DND-41 (cell line): ENCODE measurements at regions not wholly inside any gene's neighbourhood (a gene's known extent, or its start where the extent isn't known, plus 50 kb on each side); places are given as distances from the start of the nearest gene placed in this dataset.

Source experiments
- ATAC-seq: fragments of 200-7000 bp; cut with Tn5 transposase; 3 replicates; pipeline ENCODE4 v1.9.1; 2021; ENCODE audit warnings: low read depth; ENCODE audit not compliant: insufficient read depth
- DNase-seq: peaks from one replicate; pipeline ENCODE4 v3.0.0-alpha.2; 2020
- H2AFZ ChIP-seq: 2 replicates; pipeline ENCODE4 v1.6.0; 2012; ENCODE audit warnings: low read depth, low read length
- H3K27ac ChIP-seq: 2 replicates; pipeline ENCODE4 v1.5.1; 2012; ENCODE audit warnings: low read length, inconsistent platforms
- H3K27me3 ChIP-seq: fragments of 200-600 bp; sonication (generic); 2 replicates; pipeline ENCODE4 v1.6.0; 2012; ENCODE audit warnings: low read length, mild to moderate bottlenecking, inconsistent platforms; ENCODE audit not compliant: insufficient read depth, poor library complexity
- H3K36me3 ChIP-seq: 2 replicates; pipeline ENCODE4 v1.5.1; 2012; ENCODE audit warnings: low read length, inconsistent platforms; ENCODE audit not compliant: insufficient read depth
- H3K4me1 ChIP-seq: 2 replicates; pipeline ENCODE4 v1.5.1; 2012; ENCODE audit warnings: mild to moderate bottlenecking, low read length; ENCODE audit not compliant: insufficient read depth
- H3K4me2 ChIP-seq: 2 replicates; pipeline ENCODE4 v1.6.0; 2012; ENCODE audit warnings: mild to moderate bottlenecking, moderate library complexity, low read length, inconsistent platforms; ENCODE audit not compliant: insufficient read depth
- H3K4me3 ChIP-seq, 2 experiments: fragments of 200-600 bp in 1 of 2; shearing (Covaris generic) in 1 of 2; 2 replicates each; pipeline ENCODE4 v1.5.1; 2012 to 2016; ENCODE audit warnings: inconsistent platforms in 2 of 2, low read length in 2 of 2, mild to moderate bottlenecking in 2 of 2, low read depth in 1 of 2, moderate library complexity in 1 of 2
- H3K79me2 ChIP-seq: 2 replicates; pipeline ENCODE4 v1.6.0; 2012; ENCODE audit warnings: low read length, inconsistent platforms; ENCODE audit not compliant: insufficient read depth
- H3K9ac ChIP-seq: 2 replicates; pipeline ENCODE4 v1.6.0; 2012; ENCODE audit warnings: low read depth, mild to moderate bottlenecking, inconsistent platforms, low read length, moderate library complexity
- H3K9me3 ChIP-seq: 2 replicates; pipeline ENCODE4 v1.5.1; 2012; ENCODE audit warnings: low read length, moderate library complexity, mild to moderate bottlenecking, inconsistent platforms; ENCODE audit not compliant: insufficient read depth, severe bottlenecking
- H4K20me1 ChIP-seq: 2 replicates; pipeline ENCODE4 v1.6.0; 2012; ENCODE audit warnings: low read length; ENCODE audit not compliant: insufficient read depth
- CTCF ChIP-seq: IDR thresholded peaks from 2 replicates; pipeline ENCODE4 v1.5.1; 2012; ENCODE audit warnings: borderline replicate concordance, low read length, moderate library complexity, mild to moderate bottlenecking; ENCODE audit not compliant: poor library complexity, severe bottlenecking; ENCODE audit errors: extremely low read depth
- EZH2 ChIP-seq: IDR thresholded peaks from 3 replicates; pipeline ENCODE4 v1.6.1; 2012; ENCODE audit warnings: borderline replicate concordance, low read depth, mild to moderate bottlenecking, moderate library complexity, low read length, inconsistent platforms; ENCODE audit not compliant: severe bottlenecking

GRCh38 chr1:82948386-82948785, 1050.5 kb downstream of the TTLL7 start:
- Histone ChIP-seq H3K27ac (no peak overlapping the region), H4K20me1 (no peaks in the 10 kb centered on the region), H2AFZ (no peak overlapping the region), H3K9me3 (no peaks in the 10 kb centered on the region), H3K4me2 (no peak overlapping the region), H3K4me1 (no peaks in the 10 kb centered on the region), H3K4me3 (no peak overlapping the region), H3K36me3 (no peaks in the 10 kb centered on the region), H3K27me3 (no peaks in the 10 kb centered on the region), H3K79me2 (no peaks in the 10 kb centered on the region), H3K9ac (no peak overlapping the region)
- DNase-seq (no peak), ATAC-seq (no peak)
- TF ChIP-seq EZH2: no peak
- no peak for TF ChIP-seq CTCF

- ATAC-seq (no peak), DNase-seq (no peak)
- Histone ChIP-seq H3K4me1 (no peaks in the 10 kb centered on the region), H4K20me1 (no peaks in the 10 kb centered on the region), H3K79me2 (no peaks in the 10 kb centered on the region), H2AFZ (no peak overlapping the region), H3K27ac (no peak overlapping the region), H3K9me3 (no peaks in the 10 kb centered on the region), H3K27me3 (no peaks in the 10 kb centered on the region), H3K4me2 (no peak overlapping the region), H3K9ac (no peak overlapping the region), H3K36me3 (no peaks in the 10 kb centered on the region), H3K4me3 (no peak overlapping the region)
- TF ChIP-seq CTCF (no peak), EZH2 (no peak)
Measured at GRCh38 chr1:82947278-82947677, 1051.7 kb downstream of the TTLL7 start.

- no peak for ATAC-seq
- no peak overlapping the region for H3K27ac ChIP-seq
Measured at GRCh38 chr1:82946096-82946605, 1052.8 kb downstream of the TTLL7 start.

More at GRCh38 chr1:82946096-82946605, 1052.8 kb downstream of the TTLL7 start:
- Histone ChIP-seq H3K4me3 (no peak overlapping the region), H3K9ac (no peak overlapping the region), H3K36me3 (no peaks in the 10 kb centered on the region), H3K4me2 (no peak overlapping the region), H3K27me3 (no peaks in the 10 kb centered on the region), H2AFZ (no peak overlapping the region), H3K79me2 (no peaks in the 10 kb centered on the region), H4K20me1 (no peaks in the 10 kb centered on the region), H3K9me3 (no peaks in the 10 kb centered on the region), H3K4me1 (no peaks in the 10 kb centered on the region)
- TF ChIP-seq EZH2: no peak
- no peak for TF ChIP-seq CTCF
- no peak for DNase-seq
